Tibial nerve (tissue), 3 donors: ENCODE measurements at regions not wholly inside any gene's neighbourhood (a gene's known extent, or its start where the extent isn't known, plus 50 kb on each side); places are given as distances from the start of the nearest gene placed in this dataset.

Source experiments
- CTCF ChIP-seq, 5 experiments: fragments of 200-600 bp in 3 of 5; fragments of 450-650 bp in 2 of 5; sonication (generic) in 3 of 5; IDR thresholded peaks; one replicate each; pipeline ENCODE4 v1.5.1; 2016 to 2019; ENCODE audit warnings: antibody characterized with exemption in 5 of 5, mild to moderate bottlenecking in 3 of 5, moderate library complexity in 2 of 5
- POLR2A ChIP-seq, 2 donors: fragments of 450-650 bp; IDR thresholded peaks; one replicate each; pipeline ENCODE4 v1.6.1; 2017; ENCODE audit warnings: antibody characterized with exemption in 2 of 2, mild to moderate bottlenecking in 2 of 2, moderate library complexity in 2 of 2

DNA sequence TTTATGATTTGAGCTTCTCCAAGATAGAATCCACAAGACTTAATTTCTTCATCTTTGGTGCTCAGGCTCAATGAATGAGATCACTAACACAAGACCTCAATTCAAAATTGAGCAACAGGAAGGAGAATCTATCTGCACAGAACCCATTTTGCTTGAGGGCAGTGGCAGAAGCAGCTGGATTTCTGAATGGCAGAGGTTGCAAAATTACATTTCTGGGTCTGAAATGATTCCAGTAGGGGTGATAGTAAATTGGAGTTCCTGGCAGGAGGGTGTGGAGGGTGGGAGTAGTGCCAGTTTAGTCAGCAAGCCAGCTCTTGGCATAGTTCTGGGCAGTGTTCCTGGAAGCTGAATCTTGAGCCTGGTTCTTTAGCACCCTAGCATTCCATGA, 281.1 kb downstream of the SLC7A11 start:
- TF ChIP-seq POLR2A (IDR thresholded peaks at IDR 0.05) = no peak
- no peak for TF ChIP-seq CTCF (IDR thresholded peaks at IDR 0.05)
